GM19351 (cell line): ENCODE measurements at regions not wholly inside any gene's neighbourhood (a gene's known extent, or its start where the extent isn't known, plus 50 kb on each side); places are given as distances from the start of the nearest gene placed in this dataset.

Experiments used
- ATAC-seq: cut with Tn5 transposase; IDR thresholded peaks from one replicate; pipeline ENCODE4 v1.9.1; 2021; ENCODE audit warnings: mild to moderate bottlenecking, moderate library complexity; ENCODE audit not compliant: unreplicated experiment

DNA sequence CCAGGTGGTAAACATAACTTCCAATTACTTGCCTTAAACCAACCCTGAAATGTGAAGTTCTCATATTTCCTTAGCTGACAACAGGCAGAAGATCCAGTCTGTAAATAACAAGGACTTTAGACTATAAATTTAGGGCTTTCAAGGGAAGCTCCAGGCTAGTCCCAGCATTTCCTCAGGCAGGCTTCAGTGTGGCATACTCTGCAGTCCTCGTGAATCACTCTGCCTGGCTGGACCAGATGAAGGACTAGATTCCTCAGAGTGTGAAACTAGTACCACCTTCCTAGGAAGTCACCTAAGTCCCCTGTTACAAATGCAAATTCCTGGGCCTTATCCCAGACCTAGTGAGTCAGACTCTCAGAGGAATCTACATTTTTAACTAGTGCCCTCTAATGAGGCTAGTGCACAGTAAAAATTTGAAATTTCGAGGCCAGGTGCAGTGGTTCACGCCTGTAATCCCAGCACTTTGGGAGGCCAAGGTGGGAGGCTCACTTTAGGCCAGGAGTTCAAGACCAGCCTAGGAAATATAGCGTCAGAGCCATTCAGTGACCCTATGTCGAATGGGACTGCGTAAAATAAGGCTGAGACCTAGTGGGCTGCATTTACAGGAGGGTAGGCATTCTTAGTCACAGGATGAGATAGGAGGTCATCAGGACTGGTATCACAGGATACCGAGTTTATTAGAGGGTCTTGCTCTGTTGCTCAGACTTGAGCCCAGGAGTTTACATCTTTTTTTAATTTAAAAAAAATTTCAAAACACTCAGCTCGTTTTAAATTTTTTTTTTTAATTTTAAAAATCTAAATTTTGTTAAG lies 279.6 kb upstream of the JARID2 start:
- no peak for ATAC-seq

DNA sequence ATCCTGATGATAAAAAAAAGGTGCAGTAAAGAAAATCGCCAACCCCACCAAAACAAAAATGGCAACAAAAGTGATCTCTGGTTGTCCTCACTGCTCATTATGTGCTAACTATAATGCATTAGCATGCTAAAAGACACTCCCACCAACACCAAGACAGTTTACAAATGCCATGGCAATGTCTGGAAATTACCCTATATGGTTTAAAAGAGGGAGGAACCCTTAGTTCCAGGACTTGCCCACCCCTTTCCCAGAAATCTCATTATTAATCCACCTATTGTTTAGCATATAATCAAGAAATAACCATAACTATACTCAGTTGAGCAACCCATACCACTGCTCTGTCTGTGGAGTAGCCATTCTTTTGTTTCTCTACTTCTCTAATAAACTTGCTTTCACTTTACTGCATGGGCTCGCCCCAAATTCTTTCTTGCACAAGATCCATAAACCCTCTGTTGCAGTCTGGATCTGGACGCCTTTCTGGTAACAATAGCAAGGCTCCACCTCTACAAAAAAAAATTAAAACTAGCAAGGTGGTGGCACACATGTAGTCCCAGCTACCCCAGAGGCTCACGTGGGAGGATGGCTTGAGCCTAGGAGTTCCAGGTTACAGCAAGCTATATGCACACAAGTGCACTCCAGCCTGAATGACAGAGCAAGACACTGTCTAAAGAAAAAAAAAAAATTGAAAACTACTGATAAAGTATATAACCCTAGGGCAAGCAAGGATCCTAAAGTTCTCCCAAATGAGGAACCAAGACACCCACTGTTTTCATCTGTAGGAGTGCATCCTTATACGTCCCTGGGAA lies 278.8 kb upstream of the JARID2 start:
- ATAC-seq = no peak

DNA sequence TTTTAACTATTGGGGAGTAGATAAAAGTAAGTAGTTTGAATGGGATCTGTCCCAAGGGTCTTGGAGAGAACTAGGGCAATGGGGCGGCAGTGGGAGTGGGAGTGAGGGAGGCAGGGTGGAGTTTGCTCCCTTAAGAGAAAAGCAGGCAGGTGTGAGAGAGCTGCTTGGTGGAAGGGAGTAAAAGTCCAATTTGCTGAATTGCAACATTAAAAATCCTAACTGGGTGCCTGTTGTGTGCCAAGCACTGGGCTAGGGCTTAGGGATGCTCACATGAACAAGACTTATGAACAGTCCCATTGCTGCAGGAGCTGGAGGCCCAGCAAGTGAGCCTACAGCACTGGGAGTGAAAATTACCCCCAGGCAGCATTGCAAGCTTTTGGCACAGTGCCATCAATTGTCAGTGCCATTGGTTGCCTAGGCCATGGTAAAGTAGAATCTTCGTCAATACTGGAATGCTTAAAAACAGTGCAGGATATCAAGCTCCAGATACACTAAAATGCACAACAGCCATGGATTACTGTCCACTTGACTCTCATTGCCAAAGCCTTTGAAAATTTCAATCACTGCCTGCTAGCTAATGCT lies 277.7 kb upstream of the JARID2 start:
- no peak for ATAC-seq

DNA sequence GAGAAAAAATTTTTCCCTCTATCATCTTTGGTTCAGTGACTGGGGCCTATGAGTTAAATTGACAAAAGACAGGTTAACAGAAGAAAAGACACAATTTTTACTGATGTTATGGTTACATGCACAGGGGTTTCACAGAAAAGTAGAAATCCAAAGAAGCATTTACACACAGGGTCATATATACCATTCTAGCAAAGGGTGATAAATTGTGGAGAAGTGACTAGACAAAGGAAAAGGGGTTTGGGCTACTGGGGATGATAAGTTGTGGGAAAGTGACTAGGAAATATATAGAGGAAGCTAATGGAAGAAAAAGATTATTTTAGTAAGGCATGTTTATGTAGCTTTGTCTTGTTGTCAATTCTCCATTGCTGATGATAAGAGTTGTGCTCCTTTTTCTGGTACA lies 276.7 kb upstream of the JARID2 start:
- ATAC-seq = no peak

DNA sequence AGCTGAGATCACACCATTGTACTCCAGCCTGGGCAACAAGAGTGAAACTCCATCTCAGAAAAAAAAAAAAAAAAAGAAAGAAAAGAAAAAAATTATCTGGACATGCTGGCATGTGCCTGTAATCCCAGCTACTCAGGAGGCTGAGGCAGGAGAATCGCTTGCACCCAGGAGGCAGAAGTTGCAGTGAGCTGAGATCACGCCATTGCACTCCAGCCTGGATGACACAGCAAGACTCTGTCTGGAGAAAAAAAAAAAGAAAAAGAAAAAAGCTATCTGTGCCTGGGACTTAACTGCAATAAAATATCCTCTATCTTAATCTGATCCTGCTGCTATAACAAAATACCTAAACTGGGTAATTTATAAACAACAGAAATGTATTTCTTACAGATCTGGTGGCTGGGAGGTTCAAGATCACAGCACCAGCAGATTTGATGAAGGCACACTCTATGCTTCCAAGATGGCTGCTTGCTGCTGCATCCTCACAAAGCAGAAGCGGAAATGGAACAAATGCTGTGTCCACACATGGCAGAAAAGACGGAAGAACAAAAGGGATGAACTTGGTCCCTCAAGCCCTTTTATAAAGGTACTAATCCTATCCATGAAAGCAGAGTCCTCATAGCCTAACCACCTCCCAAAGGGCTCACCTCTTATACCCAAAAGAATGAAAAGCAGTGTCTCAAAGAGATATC lies 273.3 kb upstream of the JARID2 start:
- no peak for ATAC-seq

DNA sequence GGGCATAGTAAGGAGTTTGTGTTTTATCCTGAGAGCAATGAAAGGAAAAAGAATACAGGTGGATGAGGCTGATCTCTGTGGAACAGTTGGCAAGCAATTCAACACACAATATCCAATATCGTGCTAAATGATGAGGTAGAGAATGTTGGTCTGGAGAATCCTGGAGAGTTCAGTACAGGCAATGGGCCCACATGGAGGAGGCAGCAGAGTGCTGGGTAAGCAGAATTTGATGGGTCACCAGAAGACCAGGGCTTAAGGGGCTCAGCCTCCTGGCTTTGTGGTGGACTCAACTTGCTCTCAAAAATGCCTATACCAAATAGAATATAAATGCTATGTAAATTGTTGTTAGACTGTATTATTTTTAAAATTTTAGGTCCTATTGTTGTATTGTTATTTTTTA lies 271.5 kb upstream of the JARID2 start:
- ATAC-seq = no peak

DNA sequence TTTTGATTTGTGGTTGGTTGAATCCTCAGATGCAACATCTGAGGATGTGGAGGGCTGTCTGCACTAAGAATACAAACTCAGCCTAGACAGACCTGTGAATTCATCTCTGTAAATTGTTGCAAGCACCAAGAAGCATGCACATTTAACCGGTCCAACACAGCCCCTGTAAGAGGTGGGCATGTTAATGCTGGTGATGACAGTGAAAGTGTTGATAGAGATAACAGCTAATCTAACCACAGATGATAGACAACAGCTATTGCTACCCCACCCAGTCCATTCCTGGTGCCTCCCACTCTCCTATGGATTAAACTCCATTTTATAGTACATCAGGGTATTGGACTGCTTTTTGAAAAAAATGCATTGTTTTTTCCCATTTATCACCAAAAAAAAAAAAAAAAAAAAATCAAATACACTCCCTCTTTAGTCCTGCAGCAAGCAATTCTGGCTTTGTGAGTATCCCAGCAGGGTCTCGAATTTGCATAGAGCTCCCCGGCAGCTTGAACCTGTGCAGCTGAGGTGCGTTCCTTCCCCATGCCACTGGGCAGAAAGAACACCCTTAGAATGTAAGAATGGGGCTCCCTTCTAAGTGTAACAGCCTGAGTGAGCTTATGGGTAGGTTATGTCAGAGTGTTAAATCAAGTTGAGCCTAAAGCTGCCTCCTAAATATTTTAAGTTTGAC lies 270.9 kb upstream of the JARID2 start:
- no peak for ATAC-seq

DNA sequence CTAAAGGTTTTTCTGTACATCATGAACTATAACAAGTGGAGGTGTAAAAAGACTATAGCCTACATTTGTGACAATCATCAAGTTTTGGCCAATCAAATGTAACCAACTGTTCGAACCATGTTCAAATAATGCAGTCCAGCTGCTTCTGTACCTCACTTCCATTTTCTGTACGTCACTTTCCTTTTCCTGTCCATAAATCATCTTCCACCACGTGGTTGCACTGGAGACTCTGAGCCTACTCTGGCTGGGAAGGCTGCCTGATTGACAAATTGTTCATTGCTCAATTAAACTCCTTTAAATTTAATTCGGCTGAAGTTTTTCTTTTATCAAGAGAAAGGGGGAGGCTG lies 270.4 kb upstream of the JARID2 start:
- no peak for ATAC-seq

DNA sequence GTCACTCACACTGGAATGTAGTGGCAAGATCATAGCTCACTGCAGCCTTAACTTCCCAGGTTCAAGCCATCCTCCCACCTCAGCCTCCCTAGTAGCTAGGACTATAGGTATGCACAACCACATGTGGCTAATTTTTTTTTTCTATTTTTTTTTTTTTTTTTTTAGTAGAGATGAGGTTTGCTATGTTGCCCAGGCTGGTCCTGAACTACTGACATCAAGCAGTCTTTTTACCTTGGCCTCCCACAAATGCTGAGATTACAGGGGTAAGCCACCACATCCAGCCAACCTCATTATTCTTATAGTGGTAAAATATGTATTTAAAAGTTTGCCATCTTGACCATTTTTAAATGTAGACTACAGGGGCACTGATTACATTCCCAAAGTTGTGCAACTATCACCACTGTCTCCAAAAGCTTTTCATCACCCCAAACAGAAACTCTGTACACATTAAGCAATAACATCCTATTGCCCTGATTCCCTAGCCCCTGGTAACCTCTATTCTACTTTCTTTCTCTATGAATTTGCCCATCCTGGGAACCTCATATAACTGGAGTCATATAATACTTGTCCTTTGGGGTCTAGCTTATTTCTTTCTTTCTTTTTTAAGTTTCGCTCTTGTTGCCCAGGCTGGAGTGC lies 268.0 kb upstream of the JARID2 start:
- no peak for ATAC-seq

DNA sequence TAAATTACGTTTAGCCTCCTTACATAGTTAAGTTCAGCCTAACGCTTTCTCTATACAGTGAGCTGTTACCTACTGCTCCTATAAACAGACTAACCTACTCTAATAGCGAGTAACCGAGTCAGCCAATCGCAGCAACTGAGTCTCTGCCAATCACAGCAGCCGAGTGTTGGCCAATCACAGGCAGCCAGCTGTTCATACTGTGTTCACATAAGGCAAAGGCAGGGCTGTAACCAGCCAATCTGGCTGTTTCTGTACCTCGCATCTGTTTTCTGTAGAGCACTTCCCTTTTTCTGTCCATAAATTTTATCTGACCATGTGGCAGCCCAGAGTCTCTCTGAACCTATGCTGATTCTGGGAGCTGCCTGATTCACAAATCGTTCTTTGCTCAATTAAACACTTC lies 263.9 kb upstream of the JARID2 start:
- ATAC-seq = no peak

DNA sequence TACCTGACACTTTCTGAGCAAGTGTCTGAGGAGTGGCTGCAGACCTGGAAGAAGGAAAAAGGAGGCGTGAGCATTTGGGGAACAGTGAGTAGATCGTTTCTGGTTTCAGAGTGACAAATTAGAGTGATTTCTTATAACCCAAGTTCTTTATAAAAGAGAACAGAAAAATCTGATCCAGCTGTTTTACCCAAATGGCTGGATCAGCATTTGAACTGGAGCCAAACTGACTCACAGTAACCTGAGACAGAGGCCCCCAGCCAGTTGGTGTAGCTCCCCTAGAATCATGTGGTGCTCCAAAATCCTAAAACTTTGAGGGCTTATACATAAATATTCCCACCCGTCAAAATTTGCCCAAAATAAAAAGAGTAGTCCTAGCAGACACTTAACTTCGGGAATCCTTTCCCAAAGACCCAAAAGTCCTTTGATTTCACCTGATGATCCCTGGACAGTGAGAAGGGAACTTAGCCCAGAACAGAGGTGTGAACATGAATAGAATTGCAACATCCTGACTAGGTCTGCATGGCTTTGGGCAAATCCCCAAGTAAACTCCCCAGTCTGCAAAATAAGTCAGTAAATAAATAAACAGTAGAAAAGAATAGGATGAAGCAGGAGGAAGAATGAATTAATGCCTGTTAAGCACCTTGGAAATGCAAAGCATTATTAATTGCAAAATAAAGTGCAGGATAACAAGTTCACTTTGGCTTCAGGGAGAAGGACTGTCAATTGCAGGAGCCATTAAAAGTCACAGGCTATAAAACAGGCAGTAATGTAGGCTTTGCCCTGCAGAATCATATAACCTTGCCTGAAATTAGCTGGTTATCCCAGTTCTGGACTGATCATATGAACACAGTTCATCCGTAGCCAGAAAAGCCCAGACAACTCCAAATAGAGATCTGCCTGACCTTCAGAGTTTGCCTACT lies 262.0 kb upstream of the JARID2 start:
- ATAC-seq = no peak

DNA sequence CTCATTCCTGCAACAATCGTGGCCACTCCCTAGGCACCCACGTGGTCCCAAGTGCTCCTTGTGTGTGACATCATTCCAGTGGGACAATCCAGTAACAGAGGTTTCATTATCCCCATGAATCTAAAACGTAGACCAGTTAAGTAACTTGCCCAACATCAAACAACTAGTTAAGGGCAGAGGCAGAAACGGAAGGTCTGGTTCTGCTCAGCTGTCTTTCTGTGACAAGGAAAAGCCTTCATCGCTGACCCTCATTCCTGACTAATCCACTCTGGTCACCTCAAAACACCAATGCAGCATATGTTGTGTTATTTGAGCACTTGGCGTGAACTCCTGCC lies 261.4 kb upstream of the JARID2 start:
- no peak for ATAC-seq

DNA sequence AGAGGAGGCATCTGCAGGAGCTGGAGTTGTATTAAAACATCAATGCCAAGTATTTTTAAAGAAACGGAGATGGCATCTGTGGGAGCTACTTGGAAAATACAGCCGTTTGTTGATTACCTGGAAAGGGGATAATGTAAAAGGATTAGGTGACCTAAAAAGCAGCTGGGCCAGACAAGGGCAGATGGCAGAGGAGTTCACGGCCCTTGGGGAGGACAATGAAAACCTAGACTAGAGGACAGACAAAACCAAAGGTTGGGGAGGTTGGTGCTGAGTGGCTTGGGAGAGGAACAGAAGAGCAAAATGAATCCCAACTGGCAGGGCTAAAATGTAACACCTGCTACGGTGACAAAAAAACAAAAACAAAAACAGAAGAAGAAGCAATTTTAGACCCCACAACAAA lies 260.5 kb upstream of the JARID2 start:
- ATAC-seq = no peak

DNA sequence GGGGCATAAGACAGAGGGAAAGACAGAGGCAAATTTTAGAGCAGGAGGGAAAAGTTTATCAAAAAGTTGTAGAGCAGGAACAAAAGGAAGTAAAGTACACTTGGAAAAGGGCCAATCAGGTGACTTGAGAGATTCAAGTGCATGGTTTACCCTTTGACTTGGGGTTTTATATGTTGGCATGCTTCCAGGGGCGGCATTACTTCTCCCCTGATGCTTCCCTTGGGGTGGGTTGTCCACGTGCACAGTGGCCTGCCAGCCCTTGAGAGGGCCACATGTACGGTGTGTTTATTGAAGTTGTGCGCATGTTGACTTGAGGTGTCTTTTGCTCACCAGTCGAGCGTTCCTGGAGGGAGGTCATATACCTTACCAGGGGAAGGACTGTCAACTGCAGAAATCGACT lies 259.5 kb upstream of the JARID2 start:
- ATAC-seq = no peak

DNA sequence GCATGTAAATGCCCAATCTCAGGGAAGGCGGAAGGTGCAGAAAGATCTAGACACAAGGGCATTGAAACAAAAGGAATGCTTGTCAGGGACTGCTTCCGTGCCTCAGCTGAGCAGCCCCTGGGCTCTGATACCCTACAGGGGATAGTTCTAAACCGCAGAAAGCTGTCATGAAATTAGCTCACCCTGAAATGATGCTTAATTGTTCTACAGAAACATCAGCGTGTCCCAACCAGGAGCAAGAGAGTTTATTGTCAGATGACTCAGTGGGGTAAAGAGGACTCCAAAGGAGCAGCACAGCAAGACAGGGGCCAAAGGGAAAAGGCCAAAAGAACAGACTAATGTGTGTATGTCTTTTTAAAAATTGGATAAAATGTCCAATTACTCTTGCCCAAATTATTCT lies 258.4 kb upstream of the JARID2 start:
- ATAC-seq = no peak

DNA sequence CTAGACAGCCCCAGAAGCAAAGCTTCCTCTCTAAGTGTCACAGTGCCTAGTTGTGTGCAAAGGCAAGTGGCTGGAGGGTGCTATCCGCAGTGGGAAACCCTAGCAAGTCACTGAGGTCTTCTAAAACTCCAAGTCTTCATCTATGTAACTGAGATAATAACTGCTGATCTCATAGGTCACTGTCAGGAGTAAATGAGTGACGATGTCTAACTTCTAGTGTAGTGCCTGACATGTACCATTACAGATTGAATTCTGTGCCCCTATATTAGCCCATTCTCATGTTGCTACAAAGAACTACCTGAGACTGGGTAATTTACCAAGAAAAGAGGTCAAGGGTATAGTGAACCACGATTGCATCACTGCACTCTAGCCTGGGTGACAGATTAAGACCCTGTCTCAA lies 253.5 kb upstream of the JARID2 start:
- no peak for ATAC-seq

DNA sequence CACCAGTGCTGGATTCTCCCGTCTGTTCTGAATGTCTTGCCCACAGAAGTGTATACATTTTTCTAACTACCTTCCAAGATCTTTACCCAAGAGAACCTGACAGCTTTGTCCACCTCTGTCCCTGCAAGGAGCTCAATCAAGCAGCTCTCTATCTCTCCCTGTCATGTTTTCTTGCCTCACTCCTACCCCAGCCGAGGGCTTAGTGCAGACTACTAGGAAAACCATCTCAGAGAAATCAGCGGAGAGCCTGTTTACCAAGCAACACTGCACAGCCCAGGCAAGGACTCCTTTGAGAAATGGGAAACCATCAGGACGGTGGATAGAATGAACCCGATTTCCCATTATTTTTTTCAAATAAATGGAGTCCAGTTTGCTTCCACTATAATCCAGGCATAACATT lies 250.7 kb upstream of the JARID2 start:
- ATAC-seq = no peak

DNA sequence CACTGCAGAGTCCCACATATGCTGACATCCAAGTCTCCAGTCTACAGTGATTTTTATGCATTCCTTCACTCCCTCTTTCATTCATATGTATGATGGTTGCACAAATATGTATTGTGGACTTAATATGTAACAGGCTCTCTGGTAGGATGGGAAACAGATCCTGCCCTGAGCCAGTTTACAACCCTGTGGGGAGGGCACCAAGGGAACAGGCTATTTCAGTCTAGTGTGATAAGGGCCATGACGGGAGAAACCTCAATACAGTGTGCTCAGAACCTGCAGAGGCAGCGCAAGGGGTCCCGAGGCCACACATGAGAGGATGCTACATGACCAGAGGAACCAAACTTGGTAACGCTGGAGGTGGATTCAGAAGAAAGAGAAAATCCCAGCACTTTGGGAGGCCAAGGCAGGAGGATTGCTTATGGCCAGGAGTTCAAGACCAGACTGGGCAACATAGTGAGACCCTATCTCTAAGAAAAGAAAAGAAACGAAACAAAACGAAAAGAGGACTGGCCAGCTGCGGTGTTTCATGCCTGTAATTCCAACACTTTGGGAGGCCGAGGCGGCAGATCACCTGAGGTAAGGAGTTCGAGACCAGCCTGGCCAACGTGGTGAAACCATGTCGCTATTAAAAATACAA lies 249.8 kb upstream of the JARID2 start:
- no peak for ATAC-seq

DNA sequence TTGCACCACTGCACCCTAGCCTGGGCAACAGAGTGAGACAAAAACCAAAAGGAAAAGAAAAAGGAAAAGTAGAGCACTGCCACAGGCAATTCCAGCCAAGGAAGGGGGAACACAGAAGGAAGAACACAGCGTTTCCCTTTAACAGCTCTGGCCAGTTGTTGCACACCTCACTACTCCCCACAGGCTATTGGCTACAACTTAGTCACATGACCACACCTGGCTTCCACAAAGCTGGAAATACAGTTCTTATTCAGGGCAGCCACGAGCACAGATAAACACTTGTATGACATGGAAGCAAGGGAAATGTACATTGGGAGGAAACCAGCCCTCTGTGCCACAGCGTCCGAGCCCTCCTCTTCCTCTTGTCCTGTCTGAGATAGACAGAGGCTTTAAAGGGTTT lies 249.0 kb upstream of the JARID2 start:
- ATAC-seq = no peak
